ENCODE measurements at regions not wholly inside any gene's neighbourhood (a gene's known extent, or its start where the extent isn't known, plus 50 kb on each side); places are given as distances from the start of the nearest gene placed in this dataset.

DNA sequence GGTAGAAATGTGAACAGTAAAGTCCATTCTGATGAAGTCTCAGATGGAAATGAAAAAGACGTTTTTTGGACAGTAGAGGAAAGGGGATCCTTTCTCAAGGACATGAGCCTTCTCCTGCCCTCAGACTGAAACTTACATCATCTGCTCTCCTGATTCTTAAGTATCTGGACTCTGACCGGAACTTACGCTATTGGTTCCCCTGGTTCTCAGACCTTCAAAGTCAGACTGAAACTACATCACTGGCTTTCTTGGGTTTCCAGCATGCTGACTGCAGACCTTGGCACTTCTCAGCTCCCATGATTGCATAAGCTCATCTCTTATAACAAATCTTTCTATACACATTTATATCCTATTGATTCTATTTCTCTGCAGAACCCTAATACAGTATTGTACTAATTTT lies 291.0 kb downstream of the SNAPC1 start:
- TF ChIP-seq, protein P1, sequence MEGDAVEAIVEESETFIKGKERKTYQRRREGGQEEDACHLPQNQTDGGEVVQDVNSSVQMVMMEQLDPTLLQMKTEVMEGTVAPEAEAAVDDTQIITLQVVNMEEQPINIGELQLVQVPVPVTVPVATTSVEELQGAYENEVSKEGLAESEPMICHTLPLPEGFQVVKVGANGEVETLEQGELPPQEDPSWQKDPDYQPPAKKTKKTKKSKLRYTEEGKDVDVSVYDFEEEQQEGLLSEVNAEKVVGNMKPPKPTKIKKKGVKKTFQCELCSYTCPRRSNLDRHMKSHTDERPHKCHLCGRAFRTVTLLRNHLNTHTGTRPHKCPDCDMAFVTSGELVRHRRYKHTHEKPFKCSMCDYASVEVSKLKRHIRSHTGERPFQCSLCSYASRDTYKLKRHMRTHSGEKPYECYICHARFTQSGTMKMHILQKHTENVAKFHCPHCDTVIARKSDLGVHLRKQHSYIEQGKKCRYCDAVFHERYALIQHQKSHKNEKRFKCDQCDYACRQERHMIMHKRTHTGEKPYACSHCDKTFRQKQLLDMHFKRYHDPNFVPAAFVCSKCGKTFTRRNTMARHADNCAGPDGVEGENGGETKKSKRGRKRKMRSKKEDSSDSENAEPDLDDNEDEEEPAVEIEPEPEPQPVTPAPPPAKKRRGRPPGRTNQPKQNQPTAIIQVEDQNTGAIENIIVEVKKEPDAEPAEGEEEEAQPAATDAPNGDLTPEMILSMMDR (IDR thresholded peaks at IDR 0.05), result no peak
- TF ChIP-seq POLR2A (IDR thresholded peaks at IDR 0.05), result no peak
- no peak for TF ChIP-seq POLR2AphosphoS5 (IDR thresholded peaks at IDR 0.05)
- no peaks in the 10 kb centered on the region for H3K36me3 ChIP-seq
- no peak for DNase-seq (ENCODE audit: low spot score)
- no peaks in the 10 kb centered on the region for H3K9me3 ChIP-seq
- no peaks in the 10 kb centered on the region for H3K27me3 ChIP-seq (replicated peaks; ENCODE audit: insufficient read depth)
- WGBS, result 86% methylated on average over 3 of the region's 3 CpGs
- intact Hi-C loops (cut with DNase I), result no loop called here
- H3K4me3 ChIP-seq, result no peak overlapping the region
- no peak overlapping the region for H3K27ac ChIP-seq
- H3K4me1 ChIP-seq (replicated peaks), result no peaks in the 10 kb centered on the region

DNA sequence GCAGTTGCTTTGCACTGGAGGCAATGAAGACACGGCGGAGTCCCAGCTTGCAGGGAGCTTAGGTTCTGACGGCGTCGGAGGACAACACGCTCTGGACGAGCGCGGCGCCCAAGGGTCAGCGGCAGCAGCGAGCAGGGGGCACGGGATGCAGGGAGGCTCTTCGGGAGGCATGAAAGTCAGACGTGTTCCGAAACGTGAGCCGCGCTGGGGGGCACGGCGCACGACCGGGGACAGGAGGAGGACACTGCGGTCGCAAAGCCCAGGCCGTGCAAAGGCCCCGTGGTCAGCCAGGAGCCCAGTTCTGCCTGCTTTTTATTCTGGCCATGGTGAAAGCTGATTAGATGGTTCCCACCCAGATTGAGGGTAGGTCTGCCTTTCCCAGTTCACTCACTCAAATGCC lies 294.6 kb downstream of the SNAPC1 start:
- Histone ChIP-seq H3K27ac (no peak overlapping the region), H3K4me1 (replicated peaks) (no peaks in the 10 kb centered on the region), H3K9me3 (no peaks in the 10 kb centered on the region), H3K4me3 (no peak overlapping the region), H3K36me3 (no peaks in the 10 kb centered on the region), H3K27me3 (replicated peaks; ENCODE audit: insufficient read depth) (no peaks in the 10 kb centered on the region)
- WGBS, result 98% methylated on average over 27 of the region's 27 CpGs
- DNase-seq (ENCODE audit: low spot score), result no peak
- TF ChIP-seq, protein P1 (IDR thresholded peaks at IDR 0.05), result no peak
- TF ChIP-seq POLR2AphosphoS5 (IDR thresholded peaks at IDR 0.05), result no peak
- no peak for TF ChIP-seq POLR2A (IDR thresholded peaks at IDR 0.05)
- intact Hi-C loops (cut with DNase I), result no loop called here

DNA sequence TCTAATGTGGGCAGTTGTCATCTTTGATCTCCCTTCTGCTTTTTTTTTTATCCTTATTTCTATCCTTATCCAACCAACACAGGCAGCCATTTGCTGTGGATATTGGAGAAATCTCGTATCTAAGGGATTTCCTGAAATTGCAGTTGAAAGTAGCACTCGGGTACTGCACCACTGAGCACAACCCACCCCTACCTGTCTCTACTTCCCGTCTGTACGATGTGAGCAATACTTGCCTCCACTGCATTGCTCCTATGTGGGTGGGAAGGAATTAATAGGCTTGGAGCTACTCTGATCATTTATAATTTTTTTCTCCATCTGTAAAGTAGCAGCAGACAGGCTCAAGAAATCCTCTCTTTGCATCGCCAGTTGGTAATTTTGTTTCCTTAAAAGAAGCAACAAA lies 300.4 kb downstream of the SNAPC1 start:
- no peaks in the 10 kb centered on the region for H3K4me1 ChIP-seq (replicated peaks)
- intact Hi-C loops (cut with DNase I), result no loop called here
- WGBS, result 87% methylated on average over 5 of the region's 5 CpGs

DNA sequence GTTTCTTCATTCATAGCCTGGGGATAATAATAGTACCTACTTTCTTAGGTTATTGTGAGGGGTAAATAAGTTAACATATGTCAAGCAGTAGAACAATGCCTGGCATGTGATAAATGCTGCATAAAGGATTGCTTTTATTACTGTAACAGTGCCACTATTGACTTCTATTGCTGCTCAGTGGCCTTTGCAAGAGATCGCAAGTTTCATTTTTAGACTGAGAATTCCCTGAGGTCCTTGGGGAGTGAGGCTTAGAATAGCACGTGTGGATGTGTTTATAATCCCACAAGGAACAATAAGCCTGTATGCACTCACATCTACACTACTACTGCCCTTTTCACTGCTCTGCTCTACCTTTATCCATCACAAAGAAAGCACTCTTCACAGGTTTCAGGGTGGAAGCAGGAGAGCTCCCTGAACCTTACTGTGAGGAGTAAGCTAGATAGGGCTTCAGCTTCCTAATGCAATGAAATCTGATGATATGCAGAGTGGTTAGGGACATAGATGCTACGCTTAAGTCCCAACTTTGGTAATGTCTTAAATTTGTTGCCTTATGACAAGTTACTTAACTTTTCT lies 302.6 kb downstream of the SNAPC1 start:
- H3K36me3 ChIP-seq, result no peaks in the 10 kb centered on the region
- H3K4me1 ChIP-seq (replicated peaks), result no peaks in the 10 kb centered on the region
- TF ChIP-seq POLR2AphosphoS5 (IDR thresholded peaks at IDR 0.05), result no peak
- no peak for TF ChIP-seq POLR2A (IDR thresholded peaks at IDR 0.05)
- TF ChIP-seq, protein P1 (IDR thresholded peaks at IDR 0.05), result no peak
- WGBS, result 63% methylated on average over 3 of the region's 3 CpGs
- intact Hi-C loops (cut with DNase I), result no loop called here
- H3K4me3 ChIP-seq, result no peak overlapping the region
- H3K27ac ChIP-seq, result no peak overlapping the region
- H3K27me3 ChIP-seq (replicated peaks; ENCODE audit: insufficient read depth), result no peaks in the 10 kb centered on the region
- H3K9me3 ChIP-seq, result no peaks in the 10 kb centered on the region
- DNase-seq (ENCODE audit: low spot score), result no peak

More for the DNA sequence above, 300.4 kb downstream of the SNAPC1 start:
- H3K27ac ChIP-seq, result no peak overlapping the region
- no peaks in the 10 kb centered on the region for H3K36me3 ChIP-seq
- no peaks in the 10 kb centered on the region for H3K9me3 ChIP-seq
- H3K27me3 ChIP-seq (replicated peaks; ENCODE audit: insufficient read depth), result no peaks in the 10 kb centered on the region
- TF ChIP-seq, protein P1 (IDR thresholded peaks at IDR 0.05), result no peak
- TF ChIP-seq POLR2AphosphoS5 (IDR thresholded peaks at IDR 0.05), result no peak
- TF ChIP-seq POLR2A (IDR thresholded peaks at IDR 0.05), result no peak
- no peak overlapping the region for H3K4me3 ChIP-seq
- DNase-seq (ENCODE audit: low spot score), result no peak

DNA sequence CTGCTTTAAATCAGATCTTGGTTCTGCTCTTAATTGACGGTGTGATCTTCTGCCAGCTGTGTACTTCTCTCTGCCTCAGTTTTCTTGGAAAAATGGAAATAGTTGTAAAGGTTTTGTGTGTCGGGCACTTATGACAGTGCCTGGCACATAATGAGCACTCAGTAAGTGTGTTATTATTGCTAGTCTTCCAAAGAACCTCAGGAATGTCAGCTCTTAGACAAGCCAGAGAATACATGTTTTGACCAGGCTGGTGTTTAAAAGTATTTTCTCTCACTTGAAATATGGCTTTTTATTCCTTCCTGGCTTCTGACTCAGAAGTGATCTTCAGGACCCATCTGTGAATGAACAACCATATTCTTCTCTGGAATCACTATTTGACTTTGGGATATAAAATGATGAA lies 304.1 kb downstream of the SNAPC1 start:
- intact Hi-C loops (cut with DNase I), result no loop called here
- Histone ChIP-seq H3K4me1 (replicated peaks) (no peaks in the 10 kb centered on the region), H3K27me3 (replicated peaks; ENCODE audit: insufficient read depth) (no peaks in the 10 kb centered on the region), H3K36me3 (no peaks in the 10 kb centered on the region), H3K27ac (no peak overlapping the region), H3K9me3 (no peaks in the 10 kb centered on the region), H3K4me3 (no peak overlapping the region)
- TF ChIP-seq POLR2AphosphoS5 (IDR thresholded peaks at IDR 0.05) (no peak), POLR2A (IDR thresholded peaks at IDR 0.05) (no peak)
- TF ChIP-seq, protein P1 (IDR thresholded peaks at IDR 0.05), result no peak
- 41% methylated on average over 2 of the region's 2 CpGs for WGBS
- no peak for DNase-seq (ENCODE audit: low spot score)
